OCI-LY1 (cell line): ENCODE measurements at regions not wholly inside any gene's neighbourhood (a gene's known extent, or its start where the extent isn't known, plus 50 kb on each side); places are given as distances from the start of the nearest gene placed in this dataset.

Experiments used
- H2AFZ ChIP-seq: fragments of 200-600 bp; sonication (generic), shearing (Covaris generic); 2 replicates; pipeline ENCODE4 v1.6.0; 2014; ENCODE audit warnings: antibody characterized with exemption, mild to moderate bottlenecking, low read length
- H3F3A ChIP-seq: fragments of 200-600 bp; sonication (generic), shearing (Covaris generic); 2 replicates; pipeline ENCODE4 v1.6.0; 2014; ENCODE audit warnings: mild to moderate bottlenecking, antibody characterized with exemption, low read length, moderate library complexity; ENCODE audit not compliant: insufficient read depth
- H3K27ac ChIP-seq: fragments of 200-600 bp; sonication (generic); 2 replicates; pipeline ENCODE4 v1.5.1; 2014; ENCODE audit warnings: low read length, mixed run types, mild to moderate bottlenecking, low read depth; ENCODE audit not compliant: poor library complexity, severe bottlenecking
- H3K27me3 ChIP-seq: fragments of 200-600 bp; sonication (generic); 2 replicates; pipeline ENCODE4 v1.6.0; 2014; ENCODE audit warnings: antibody characterized with exemption, mild to moderate bottlenecking, low read length, moderate library complexity; ENCODE audit not compliant: insufficient read depth
- H3K36me3 ChIP-seq: fragments of 200-600 bp; sonication (generic); 2 replicates; pipeline ENCODE4 v1.6.1; 2014; ENCODE audit warnings: mild to moderate bottlenecking, antibody characterized with exemption, low read length, moderate library complexity, mixed read lengths; ENCODE audit not compliant: insufficient read depth
- H3K4me1 ChIP-seq: fragments of 200-600 bp; sonication (generic); 2 replicates; pipeline ENCODE4 v1.5.1; 2014; ENCODE audit warnings: mild to moderate bottlenecking, low read length, moderate library complexity; ENCODE audit not compliant: insufficient read depth, severe bottlenecking
- H3K4me2 ChIP-seq: fragments of 200-600 bp; sonication (generic), shearing (Covaris generic); 2 replicates; pipeline ENCODE4 v1.6.1; 2014; ENCODE audit warnings: low read length
- H3K4me3 ChIP-seq: fragments of 200-600 bp; sonication (generic); 2 replicates; pipeline ENCODE4 v1.5.1; 2014; ENCODE audit warnings: low read length, low read depth, mild to moderate bottlenecking, mixed read lengths; ENCODE audit not compliant: poor library complexity, severe bottlenecking
- H3K79me2 ChIP-seq: fragments of 200-600 bp; shearing (Covaris generic); 2 replicates; pipeline ENCODE4 v1.6.1; 2016; ENCODE audit warnings: mixed run types, low read length, mixed read lengths; ENCODE audit not compliant: insufficient read depth
- H3K9ac ChIP-seq: fragments of 200-600 bp; sonication (generic), shearing (Covaris generic); 2 replicates; pipeline ENCODE4 v1.6.1; 2014; ENCODE audit warnings: mild to moderate bottlenecking, low read length, mixed read lengths
- H3K9me2 ChIP-seq: fragments of 200-600 bp; sonication (generic), shearing (Covaris generic); 2 replicates; pipeline ENCODE4 v1.6.1; 2014; ENCODE audit warnings: low read depth, mild to moderate bottlenecking, low read length, mixed read lengths
- H3K9me3 ChIP-seq: fragments of 200-600 bp; shearing (Covaris generic); 2 replicates; pipeline ENCODE4 v1.6.1; 2014; ENCODE audit warnings: low read length, mixed read lengths
- H4K20me1 ChIP-seq: fragments of 200-600 bp; sonication (generic), shearing (Covaris generic); 2 replicates; pipeline ENCODE4 v1.6.0; 2016; ENCODE audit warnings: mild to moderate bottlenecking, low read length; ENCODE audit not compliant: insufficient read depth
- EZH2 ChIP-seq: fragments of 200-600 bp; sonication (generic), shearing (Covaris generic); IDR thresholded peaks from 2 replicates; pipeline ENCODE4 v1.8.0; 2017; ENCODE audit warnings: borderline replicate concordance, mixed run types, mild to moderate bottlenecking, antibody characterized with exemption, low read length, moderate library complexity, mixed read lengths
- TF ChIP-seq, protein P1 (sequence below): fragments of 200-600 bp; sonication (generic), shearing (Covaris generic); IDR thresholded peaks from 2 replicates; pipeline ENCODE4 v1.5.1; 2017; ENCODE audit warnings: mild to moderate bottlenecking, antibody characterized with exemption, low read length, moderate library complexity, mixed read lengths

DNA sequence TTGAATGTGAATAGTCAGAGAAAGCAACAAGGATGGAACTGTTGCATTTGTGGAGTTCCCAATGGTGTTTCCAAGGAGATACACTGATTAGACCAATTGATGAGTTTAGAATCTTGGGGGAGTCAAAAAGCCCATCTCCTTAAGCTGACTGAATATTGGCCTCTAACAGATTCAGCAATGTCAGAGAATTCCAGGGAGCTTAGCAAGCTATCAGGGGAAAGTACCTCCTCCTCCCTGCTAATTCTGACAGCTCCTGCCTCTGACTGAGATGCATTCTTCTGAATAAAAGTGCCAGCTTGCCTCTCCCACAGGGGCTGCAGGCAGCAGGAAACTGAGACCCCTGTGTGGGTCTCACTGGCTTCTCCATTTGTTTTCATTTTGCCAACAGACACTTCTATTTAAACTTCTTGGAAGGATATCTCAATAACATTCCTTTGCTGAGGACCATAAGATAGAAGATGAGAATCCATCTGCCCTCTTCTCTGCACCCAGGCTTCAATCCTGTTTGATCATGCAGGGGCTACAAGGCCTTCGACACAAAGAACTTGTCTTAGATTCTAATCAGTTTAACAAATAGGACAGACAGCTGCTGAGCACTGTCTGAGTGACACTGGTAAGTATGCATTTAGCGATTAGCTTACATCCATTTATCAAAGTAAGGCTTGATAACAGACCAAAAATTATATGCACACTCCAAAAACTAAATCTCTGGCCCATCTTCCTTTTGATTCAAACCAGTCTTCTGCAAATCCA, 1080.8 kb downstream of the TUSC7 start:
- no peaks in the 10 kb centered on the region for H3K4me1 ChIP-seq
- TF ChIP-seq, protein P1, sequence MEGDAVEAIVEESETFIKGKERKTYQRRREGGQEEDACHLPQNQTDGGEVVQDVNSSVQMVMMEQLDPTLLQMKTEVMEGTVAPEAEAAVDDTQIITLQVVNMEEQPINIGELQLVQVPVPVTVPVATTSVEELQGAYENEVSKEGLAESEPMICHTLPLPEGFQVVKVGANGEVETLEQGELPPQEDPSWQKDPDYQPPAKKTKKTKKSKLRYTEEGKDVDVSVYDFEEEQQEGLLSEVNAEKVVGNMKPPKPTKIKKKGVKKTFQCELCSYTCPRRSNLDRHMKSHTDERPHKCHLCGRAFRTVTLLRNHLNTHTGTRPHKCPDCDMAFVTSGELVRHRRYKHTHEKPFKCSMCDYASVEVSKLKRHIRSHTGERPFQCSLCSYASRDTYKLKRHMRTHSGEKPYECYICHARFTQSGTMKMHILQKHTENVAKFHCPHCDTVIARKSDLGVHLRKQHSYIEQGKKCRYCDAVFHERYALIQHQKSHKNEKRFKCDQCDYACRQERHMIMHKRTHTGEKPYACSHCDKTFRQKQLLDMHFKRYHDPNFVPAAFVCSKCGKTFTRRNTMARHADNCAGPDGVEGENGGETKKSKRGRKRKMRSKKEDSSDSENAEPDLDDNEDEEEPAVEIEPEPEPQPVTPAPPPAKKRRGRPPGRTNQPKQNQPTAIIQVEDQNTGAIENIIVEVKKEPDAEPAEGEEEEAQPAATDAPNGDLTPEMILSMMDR: no peak
- TF ChIP-seq EZH2: no peak
- no peaks in the 10 kb centered on the region for H4K20me1 ChIP-seq
- H3K36me3 ChIP-seq: no peaks in the 10 kb centered on the region
- no peak overlapping the region for H3K27ac ChIP-seq
- H3K4me2 ChIP-seq: no peak overlapping the region
- no peak overlapping the region for H3K4me3 ChIP-seq
- no peaks in the 10 kb centered on the region for H3F3A ChIP-seq
- H3K79me2 ChIP-seq: no peaks in the 10 kb centered on the region
- H3K27me3 ChIP-seq: no peaks in the 10 kb centered on the region
- no peaks in the 10 kb centered on the region for H3K9me3 ChIP-seq
- no peaks in the 10 kb centered on the region for H3K9me2 ChIP-seq
- H2AFZ ChIP-seq: no peak overlapping the region
- H3K9ac ChIP-seq: no peak overlapping the region

DNA sequence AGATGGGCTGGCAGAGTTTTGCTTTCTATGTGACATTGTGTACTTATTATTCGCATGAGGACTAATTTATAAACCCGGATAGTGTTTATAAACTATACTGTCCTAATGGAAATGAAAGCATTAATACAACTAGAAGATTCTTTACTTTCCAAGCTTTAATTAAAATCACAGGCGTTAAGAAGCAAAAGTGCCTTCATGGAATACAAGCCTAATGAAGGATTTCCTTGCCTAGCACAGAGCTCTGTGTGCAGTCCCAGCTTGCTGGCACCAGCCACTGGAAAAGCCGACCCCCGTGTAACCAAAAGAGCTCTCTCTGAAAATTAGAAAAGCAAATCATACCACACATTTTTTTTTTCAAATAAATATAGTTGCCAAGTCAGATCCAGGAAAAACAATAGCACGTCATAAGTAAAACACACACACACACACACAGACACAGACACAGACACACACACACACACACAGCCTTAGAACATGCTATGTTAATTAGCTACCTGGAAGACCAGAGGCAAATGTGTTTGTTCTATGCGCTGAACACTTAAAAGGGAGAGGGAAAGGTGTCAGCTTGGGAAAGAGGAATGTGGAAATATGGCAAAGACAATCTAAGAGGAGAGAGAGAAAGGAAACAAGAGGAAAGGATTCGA, 1084.2 kb downstream of the TUSC7 start:
- Histone ChIP-seq H3K9me3 (no peaks in the 10 kb centered on the region), H3K4me3 (no peak overlapping the region), H3K27ac (no peak overlapping the region), H3K79me2 (no peaks in the 10 kb centered on the region), H3K4me2 (no peak overlapping the region), H3K27me3 (no peaks in the 10 kb centered on the region), H2AFZ (no peak overlapping the region), H3F3A (no peaks in the 10 kb centered on the region), H3K36me3 (no peaks in the 10 kb centered on the region), H3K9me2 (no peaks in the 10 kb centered on the region), H4K20me1 (no peaks in the 10 kb centered on the region), H3K9ac (no peak overlapping the region), H3K4me1 (no peaks in the 10 kb centered on the region)
- TF ChIP-seq, protein P1: no peak

DNA sequence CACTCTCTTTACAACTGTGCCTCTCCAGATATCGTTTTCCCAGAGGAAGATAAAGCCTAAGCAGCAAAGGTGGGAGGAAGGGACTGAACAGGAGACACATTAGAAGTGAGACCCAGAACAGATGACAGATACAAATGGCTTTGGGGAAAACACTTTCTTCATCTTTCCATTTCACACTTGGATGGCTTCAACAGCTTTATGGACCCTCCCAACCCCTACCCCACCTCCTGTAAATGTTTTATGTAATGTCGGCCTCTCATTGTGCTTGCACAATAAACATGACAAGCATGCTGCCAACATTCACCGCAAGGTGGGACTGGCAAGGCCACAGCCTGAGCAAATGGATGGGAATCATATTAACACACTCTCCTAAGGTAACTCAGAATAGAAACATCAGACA, 1088.6 kb downstream of the TUSC7 start:
- Histone ChIP-seq H3K27me3 (no peaks in the 10 kb centered on the region), H3K4me3 (no peak overlapping the region)

More for the DNA sequence above, 1088.6 kb downstream of the TUSC7 start:
- Histone ChIP-seq H2AFZ (no peak overlapping the region), H3K4me1 (no peaks in the 10 kb centered on the region), H3K27ac (no peak overlapping the region), H3K36me3 (no peaks in the 10 kb centered on the region), H3K4me2 (no peak overlapping the region), H3K9me3 (no peaks in the 10 kb centered on the region), H3K9me2 (no peaks in the 10 kb centered on the region), H4K20me1 (no peaks in the 10 kb centered on the region), H3F3A (no peaks in the 10 kb centered on the region), H3K79me2 (no peaks in the 10 kb centered on the region), H3K9ac (no peak overlapping the region)
- no peak for TF ChIP-seq EZH2
- TF ChIP-seq, protein P1: no peak
